Keratinocyte (primary cell): ENCODE measurements at regions not wholly inside any gene's neighbourhood (a gene's known extent, or its start where the extent isn't known, plus 50 kb on each side); places are given as distances from the start of the nearest gene placed in this dataset.

ENCODE experiments used
- DNase-seq: peaks from one replicate; pipeline ENCODE4 v3.0.0-alpha.2; 2011; ENCODE audit warnings: low read depth, missing footprints, low spot score
- FAIRE-seq: peaks from 2 replicates; lab custom pipeline; 2011; peaks lifted over from hg19 to GRCh38; lab: Jason Lieb, UNC
- H2AFZ ChIP-seq: 2 replicates; pipeline ENCODE4 v1.6.0; 2012; ENCODE audit warnings: low read length, control low read depth, inconsistent platforms; ENCODE audit not compliant: control insufficient read depth
- H3K27ac ChIP-seq: 2 replicates; pipeline ENCODE4 v1.5.1; 2011; ENCODE audit warnings: low read length; ENCODE audit not compliant: control insufficient read depth, insufficient read depth
- H3K27me3 ChIP-seq: 3 replicates; pipeline ENCODE4 v1.6.0; 2011; ENCODE audit warnings: low read length; ENCODE audit not compliant: control insufficient read depth, insufficient read depth; ENCODE audit errors: extremely low read depth
- H3K36me3 ChIP-seq, 2 experiments: 2 replicates in 1 of 2; 3 replicates in 1 of 2; pipeline ENCODE4 v1.5.1; 2011; ENCODE audit warnings: low read length in 2 of 2, mild to moderate bottlenecking in 1 of 2; ENCODE audit not compliant: control insufficient read depth in 2 of 2, insufficient read depth in 2 of 2; ENCODE audit errors: extremely low read depth in 1 of 2
- H3K4me1 ChIP-seq: 3 replicates; pipeline ENCODE4 v1.5.1; 2011; ENCODE audit warnings: low read length; ENCODE audit not compliant: control insufficient read depth, insufficient read depth; ENCODE audit errors: extremely low read depth
- H3K4me2 ChIP-seq: 3 replicates; pipeline ENCODE4 v1.6.0; 2011; ENCODE audit warnings: low read depth, low read length; ENCODE audit not compliant: control insufficient read depth, insufficient read depth; ENCODE audit errors: extremely low read depth
- H3K4me3 ChIP-seq, 3 experiments: fragments of 200-600 bp in 1 of 3; sonication (generic) in 1 of 3; 2 replicates in 2 of 3; 3 replicates in 1 of 3; pipeline ENCODE4 v1.5.1; 2011 to 2016; ENCODE audit warnings: low read length in 3 of 3, mild to moderate bottlenecking in 3 of 3, control low read depth in 2 of 3, inconsistent platforms in 1 of 3, low read depth in 1 of 3, mixed read lengths in 1 of 3, mixed run types in 1 of 3, moderate library complexity in 1 of 3; ENCODE audit not compliant: control insufficient read depth in 2 of 3, insufficient read depth in 2 of 3; ENCODE audit errors: extremely low read depth in 1 of 3
- H3K79me2 ChIP-seq: 2 replicates; pipeline ENCODE4 v1.6.0; 2012; ENCODE audit warnings: low read length; ENCODE audit not compliant: control insufficient read depth, insufficient read depth
- H3K9ac ChIP-seq: 3 replicates; pipeline ENCODE4 v1.6.0; 2011; ENCODE audit warnings: low read length; ENCODE audit not compliant: control insufficient read depth, insufficient read depth; ENCODE audit errors: extremely low read depth
- H3K9me1 ChIP-seq: 3 replicates; pipeline ENCODE4 v1.6.0; 2011; ENCODE audit warnings: low read length; ENCODE audit not compliant: control insufficient read depth, insufficient read depth; ENCODE audit errors: extremely low read depth
- H3K9me3 ChIP-seq: 2 replicates; pipeline ENCODE4 v1.5.1; 2012; ENCODE audit warnings: low read depth, low read length; ENCODE audit not compliant: control insufficient read depth
- H4K20me1 ChIP-seq: 3 replicates; pipeline ENCODE4 v1.6.0; 2011; ENCODE audit warnings: low read length; ENCODE audit not compliant: control insufficient read depth, insufficient read depth; ENCODE audit errors: extremely low read depth
- EZH2 ChIP-seq: IDR thresholded peaks from one replicate; pipeline ENCODE4 v1.6.1; 2012; ENCODE audit warnings: inconsistent platforms, mild to moderate bottlenecking, low read length, moderate library complexity
- dilution Hi-C: fragments of 300-500 bp; cut with MboI; formaldehyde crosslinking; loops from one replicate; pipeline ENCODE4 v1.7.0; 2020; ENCODE audit warnings: low sequenced_read_pairs; ENCODE audit not compliant: extremely low pct_ligation_motif_present
- TF ChIP-seq, protein P1 (sequence below), 3 experiments: IDR thresholded peaks in 1 of 3; conservative IDR thresholded peaks in 1 of 3; optimal IDR thresholded peaks in 1 of 3; 2 replicates in 2 of 3; 3 replicates in 1 of 3; pipeline versions ENCODE3 to v1.5.1; 2011; ENCODE audit warnings: low read length in 3 of 3, mild to moderate bottlenecking in 3 of 3, moderate library complexity in 2 of 3, control low read depth in 1 of 3, inconsistent platforms in 1 of 3; ENCODE audit not compliant: insufficient read depth in 2 of 3; ENCODE audit errors: extremely low read depth in 1 of 3

GRCh38 chr5:141784529-141784928 is 93.7 kb downstream of the PCDH1 start:
- dilution Hi-C loops, result no loop called here
- H4K20me1 ChIP-seq, result no peaks in the 10 kb centered on the region
- FAIRE-seq, result no peak

GRCh38 chr5:141783947-141784296 is 94.3 kb downstream of the PCDH1 start:
- Histone ChIP-seq H3K27ac (no peak overlapping the region), H3K79me2 (no peaks in the 10 kb centered on the region), H4K20me1 (no peaks in the 10 kb centered on the region), H3K9ac (no peak overlapping the region), H3K9me1 (no peaks in the 10 kb centered on the region), H3K4me1 (peaks cover 7% of the 10 kb centered on the region), H3K9me3 (no peaks in the 10 kb centered on the region), H3K4me2 (no peak overlapping the region), H3K27me3 (peaks cover 2% of the 10 kb centered on the region), H3K4me3 (no peak overlapping the region), H3K36me3 (no peaks in the 10 kb centered on the region), H2AFZ (no peak overlapping the region)
- dilution Hi-C loops, result no loop called here
- FAIRE-seq, result no peak
- no peak for TF ChIP-seq EZH2
- TF ChIP-seq, protein P1, sequence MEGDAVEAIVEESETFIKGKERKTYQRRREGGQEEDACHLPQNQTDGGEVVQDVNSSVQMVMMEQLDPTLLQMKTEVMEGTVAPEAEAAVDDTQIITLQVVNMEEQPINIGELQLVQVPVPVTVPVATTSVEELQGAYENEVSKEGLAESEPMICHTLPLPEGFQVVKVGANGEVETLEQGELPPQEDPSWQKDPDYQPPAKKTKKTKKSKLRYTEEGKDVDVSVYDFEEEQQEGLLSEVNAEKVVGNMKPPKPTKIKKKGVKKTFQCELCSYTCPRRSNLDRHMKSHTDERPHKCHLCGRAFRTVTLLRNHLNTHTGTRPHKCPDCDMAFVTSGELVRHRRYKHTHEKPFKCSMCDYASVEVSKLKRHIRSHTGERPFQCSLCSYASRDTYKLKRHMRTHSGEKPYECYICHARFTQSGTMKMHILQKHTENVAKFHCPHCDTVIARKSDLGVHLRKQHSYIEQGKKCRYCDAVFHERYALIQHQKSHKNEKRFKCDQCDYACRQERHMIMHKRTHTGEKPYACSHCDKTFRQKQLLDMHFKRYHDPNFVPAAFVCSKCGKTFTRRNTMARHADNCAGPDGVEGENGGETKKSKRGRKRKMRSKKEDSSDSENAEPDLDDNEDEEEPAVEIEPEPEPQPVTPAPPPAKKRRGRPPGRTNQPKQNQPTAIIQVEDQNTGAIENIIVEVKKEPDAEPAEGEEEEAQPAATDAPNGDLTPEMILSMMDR (optimal IDR thresholded peaks at IDR 0.05 in 1 of 3, IDR thresholded peaks at IDR 0.05 in 1 of 3, conservative IDR thresholded peaks at IDR 0.05 in 1 of 3; ENCODE audit: extremely low read depth in 1 of 3, insufficient read depth in 2 of 3, low read length in 3 of 3), result no peak
- DNase-seq, result no peak

More at GRCh38 chr5:141784529-141784928, 93.7 kb downstream of the PCDH1 start:
- peaks cover 7% of the 10 kb centered on the region for H3K4me1 ChIP-seq
- H3K27me3 ChIP-seq, result peaks cover 2% of the 10 kb centered on the region
- no peak overlapping the region for H2AFZ ChIP-seq
- DNase-seq, result no peak
- H3K36me3 ChIP-seq, result no peaks in the 10 kb centered on the region
- no peak overlapping the region for H3K9ac ChIP-seq
- no peaks in the 10 kb centered on the region for H3K79me2 ChIP-seq
- no peaks in the 10 kb centered on the region for H3K9me3 ChIP-seq
- no peaks in the 10 kb centered on the region for H3K9me1 ChIP-seq
- H3K4me3 ChIP-seq, result no peak overlapping the region
- no peak overlapping the region for H3K4me2 ChIP-seq
- no peak for TF ChIP-seq EZH2
- TF ChIP-seq, protein P1 (optimal IDR thresholded peaks at IDR 0.05 in 1 of 3, IDR thresholded peaks at IDR 0.05 in 1 of 3, conservative IDR thresholded peaks at IDR 0.05 in 1 of 3; ENCODE audit: extremely low read depth in 1 of 3, insufficient read depth in 2 of 3, low read length in 3 of 3), result no peak
- H3K27ac ChIP-seq, result no peak overlapping the region
